ENCODE measurements at regions not wholly inside any gene's neighbourhood (a gene's known extent, or its start where the extent isn't known, plus 50 kb on each side); places are given as distances from the start of the nearest gene placed in this dataset.
A peak's percentile ranks its signal among the peaks of the same experiment; 100 is the strongest.

DNA sequence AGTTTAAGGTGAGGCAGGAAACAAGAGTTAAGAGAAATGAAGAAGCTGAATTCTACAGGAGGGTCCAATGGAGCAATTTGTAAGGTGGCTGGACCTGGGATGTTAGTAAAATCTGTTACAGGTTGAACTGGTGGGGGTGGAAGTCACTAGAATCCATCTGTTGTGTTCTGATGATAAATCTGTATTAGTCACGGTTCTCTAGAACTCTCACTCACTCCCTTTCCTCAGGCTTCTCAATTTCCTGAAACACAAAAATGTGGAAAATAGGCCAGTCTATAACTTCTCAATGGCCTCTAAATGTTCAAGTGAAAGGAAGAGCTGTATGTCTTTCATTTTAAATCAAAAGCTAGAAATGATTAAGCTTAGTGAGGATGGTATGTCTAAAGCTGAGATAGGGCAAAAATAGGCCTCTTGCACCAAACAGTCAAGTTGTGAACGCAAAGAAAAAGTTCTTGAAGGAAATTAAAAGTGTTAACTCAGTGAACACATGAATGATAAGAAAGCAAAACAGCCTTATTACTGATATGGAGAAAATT is 180.2 kb upstream of the CBLB start:
- no peak for TF ChIP-seq ZFX (IDR thresholded peaks at IDR 0.05; ENCODE audit: borderline replicate concordance)
- TF ChIP-seq, protein P1, sequence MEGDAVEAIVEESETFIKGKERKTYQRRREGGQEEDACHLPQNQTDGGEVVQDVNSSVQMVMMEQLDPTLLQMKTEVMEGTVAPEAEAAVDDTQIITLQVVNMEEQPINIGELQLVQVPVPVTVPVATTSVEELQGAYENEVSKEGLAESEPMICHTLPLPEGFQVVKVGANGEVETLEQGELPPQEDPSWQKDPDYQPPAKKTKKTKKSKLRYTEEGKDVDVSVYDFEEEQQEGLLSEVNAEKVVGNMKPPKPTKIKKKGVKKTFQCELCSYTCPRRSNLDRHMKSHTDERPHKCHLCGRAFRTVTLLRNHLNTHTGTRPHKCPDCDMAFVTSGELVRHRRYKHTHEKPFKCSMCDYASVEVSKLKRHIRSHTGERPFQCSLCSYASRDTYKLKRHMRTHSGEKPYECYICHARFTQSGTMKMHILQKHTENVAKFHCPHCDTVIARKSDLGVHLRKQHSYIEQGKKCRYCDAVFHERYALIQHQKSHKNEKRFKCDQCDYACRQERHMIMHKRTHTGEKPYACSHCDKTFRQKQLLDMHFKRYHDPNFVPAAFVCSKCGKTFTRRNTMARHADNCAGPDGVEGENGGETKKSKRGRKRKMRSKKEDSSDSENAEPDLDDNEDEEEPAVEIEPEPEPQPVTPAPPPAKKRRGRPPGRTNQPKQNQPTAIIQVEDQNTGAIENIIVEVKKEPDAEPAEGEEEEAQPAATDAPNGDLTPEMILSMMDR (IDR thresholded peaks at IDR 0.05): no peak
- no peak overlapping the region for H3K27ac ChIP-seq

DNA sequence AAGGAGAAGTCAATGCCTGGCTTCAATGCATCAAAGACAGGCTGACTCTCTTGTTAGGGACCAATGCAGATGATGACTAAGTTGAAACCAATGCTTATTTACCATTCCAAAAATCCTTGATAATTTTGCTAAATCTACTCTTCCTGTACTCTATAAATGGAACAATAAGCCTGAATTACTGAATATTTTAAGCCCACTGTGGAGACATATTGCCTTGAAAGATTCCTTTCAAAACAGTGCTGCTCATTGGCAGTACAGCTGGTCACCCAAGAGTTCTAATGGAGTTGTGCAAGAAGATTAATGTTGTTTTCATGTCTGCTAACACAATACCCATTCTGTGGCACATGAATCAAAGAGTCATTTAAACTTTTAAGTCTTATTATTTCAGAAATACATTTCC is 181.0 kb upstream of the CBLB start:
- no peak overlapping the region for H3K27ac ChIP-seq
- TF ChIP-seq ZFX (IDR thresholded peaks at IDR 0.05; ENCODE audit: borderline replicate concordance): no peak
- TF ChIP-seq, protein P1 (IDR thresholded peaks at IDR 0.05): no peak

DNA sequence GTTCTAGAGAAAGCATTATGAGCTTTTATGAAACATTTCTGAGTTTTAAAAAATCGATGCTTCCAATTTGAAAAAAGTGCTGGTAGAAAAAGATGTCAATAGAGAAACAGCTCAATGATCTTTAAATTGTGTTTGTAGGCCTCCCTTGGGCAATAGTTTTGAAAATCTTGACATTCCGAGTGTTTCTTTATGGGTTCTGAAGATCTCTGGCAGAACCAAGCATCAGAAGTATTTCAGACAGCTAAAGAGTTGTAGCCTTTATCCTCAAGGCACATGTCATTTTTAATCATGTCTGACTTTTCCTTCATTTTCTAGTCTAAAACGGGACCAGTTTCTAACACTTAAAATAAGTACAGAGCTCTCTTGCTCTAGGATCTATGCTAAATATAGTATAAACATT is 188.1 kb upstream of the CBLB start:
- no peak overlapping the region for H3K27ac ChIP-seq
- no peak for TF ChIP-seq ZFX (IDR thresholded peaks at IDR 0.05; ENCODE audit: borderline replicate concordance)
- TF ChIP-seq, protein P1 (IDR thresholded peaks at IDR 0.05): no peak

DNA sequence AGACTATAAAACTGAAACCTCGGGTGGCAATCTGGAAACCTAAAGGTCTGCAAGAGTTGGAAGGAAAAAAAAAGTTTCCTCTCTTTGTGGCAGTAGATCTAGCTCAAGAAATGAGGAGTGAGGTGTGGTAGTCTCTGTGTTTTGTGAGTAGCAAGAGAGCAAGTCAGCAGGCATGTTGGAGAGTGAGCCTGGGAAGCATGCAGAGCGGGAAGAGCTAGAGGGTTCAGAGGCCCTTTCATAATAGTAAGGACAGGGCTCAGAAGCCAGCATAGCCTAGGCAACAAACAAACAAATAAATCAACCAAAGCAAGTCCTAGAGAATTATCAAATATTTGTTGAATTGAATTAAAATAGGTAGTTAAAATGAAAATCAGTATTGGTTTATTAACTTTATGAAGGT is 189.7 kb upstream of the CBLB start:
- TF ChIP-seq, protein P1 (IDR thresholded peaks at IDR 0.05): no peak
- no peak for TF ChIP-seq ZFX (IDR thresholded peaks at IDR 0.05; ENCODE audit: borderline replicate concordance)
- H3K27ac ChIP-seq: no peak overlapping the region

DNA sequence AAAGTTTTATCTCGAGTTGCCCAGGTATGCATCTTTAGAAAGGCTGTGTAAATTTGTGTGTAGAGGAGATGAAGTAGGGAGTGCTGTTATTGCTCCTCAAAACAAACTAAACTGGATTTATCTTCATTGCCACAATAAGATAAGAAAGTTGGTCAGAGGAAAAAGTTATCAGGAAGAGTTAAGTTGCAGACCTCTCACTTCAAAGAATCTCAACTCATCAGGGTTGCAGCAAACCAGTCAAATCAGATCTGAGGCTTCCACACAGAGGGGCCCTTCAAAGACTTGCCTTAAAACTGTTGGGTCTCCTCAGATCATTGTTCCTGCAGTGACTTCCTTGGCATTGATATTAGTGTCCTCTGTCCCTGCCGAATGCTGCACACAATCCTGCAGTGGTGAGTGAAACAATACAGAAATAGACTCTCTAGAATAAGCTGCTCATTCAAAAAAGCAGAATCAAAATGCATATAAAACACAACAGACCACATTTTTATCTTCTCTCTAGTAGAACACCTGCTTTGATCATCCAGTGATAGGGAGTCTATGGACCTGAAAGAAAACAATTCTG is 191.2 kb upstream of the CBLB start:
- TF ChIP-seq, protein P1 (IDR thresholded peaks at IDR 0.05): no peak
- no peak for TF ChIP-seq ZFX (IDR thresholded peaks at IDR 0.05; ENCODE audit: borderline replicate concordance)
- H3K27ac ChIP-seq: no peak overlapping the region

DNA sequence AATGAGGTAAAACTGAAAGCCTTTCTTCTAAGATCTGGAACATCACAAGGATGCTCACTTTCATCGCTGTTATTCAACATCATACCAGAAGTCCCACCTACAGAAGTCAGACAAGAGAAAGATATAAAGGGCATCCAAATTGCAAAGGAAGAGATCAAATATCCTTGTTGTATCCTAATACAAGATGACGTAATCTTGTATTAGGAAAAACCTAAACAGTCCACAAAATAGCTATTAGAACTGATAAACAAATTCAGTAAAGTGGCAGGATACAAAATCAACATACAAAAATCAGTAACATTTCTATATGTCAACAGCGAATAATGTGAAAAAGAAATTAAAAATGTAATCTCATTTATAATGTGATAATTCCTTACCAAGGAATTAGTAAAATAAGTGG is 195.1 kb upstream of the CBLB start:
- TF ChIP-seq, protein P1 (IDR thresholded peaks at IDR 0.05): no peak
- no peak for TF ChIP-seq ZFX (IDR thresholded peaks at IDR 0.05; ENCODE audit: borderline replicate concordance)
- H3K27ac ChIP-seq: no peak overlapping the region

DNA sequence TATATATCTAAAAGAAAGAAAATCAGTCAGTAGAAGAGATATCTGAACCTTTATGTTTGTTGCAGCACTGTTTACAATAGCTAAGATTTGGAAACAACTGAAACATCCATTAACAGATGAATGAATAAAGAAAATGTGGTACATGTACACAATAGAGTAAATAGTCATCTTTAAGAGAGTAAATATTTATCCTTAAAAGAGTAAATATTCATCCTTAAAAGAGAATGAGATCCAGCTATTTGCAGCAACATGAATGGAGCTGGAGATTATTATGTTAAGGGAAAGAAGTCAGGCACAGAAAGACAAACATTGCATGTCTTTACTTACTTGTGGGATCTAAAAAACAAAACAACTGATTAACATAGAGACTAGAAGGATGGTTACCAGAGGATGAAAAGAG is 197.0 kb upstream of the CBLB start:
- H3K27ac ChIP-seq: 0 out of 2 replicates have a peak overlapping the region, but pooled peaks have one; percentile 9
- no peak for TF ChIP-seq ZFX (IDR thresholded peaks at IDR 0.05; ENCODE audit: borderline replicate concordance)
- TF ChIP-seq, protein P1 (IDR thresholded peaks at IDR 0.05): no peak

All from 22Rv1 (cell line).